K562 (cell line): ENCODE measurements at regions not wholly inside any gene's neighbourhood (a gene's known extent, or its start where the extent isn't known, plus 50 kb on each side); places are given as distances from the start of the nearest gene placed in this dataset.
A peak's percentile ranks its signal among the peaks of the same experiment; 100 is the strongest.

Experiments used
- ADNP ChIP-seq: fragments of 200-800 bp; sonication (Bioruptor generic); IDR thresholded peaks from 2 replicates; pipeline ENCODE4 v1.6.1; 2016; ENCODE audit warnings: missing genetic modification characterization, missing compliant biosample characterization
- BRD4 ChIP-seq: fragments of 200-600 bp; sonication (generic); IDR thresholded peaks from 2 replicates; pipeline ENCODE4 v1.6.1; 2017; ENCODE audit warnings: inconsistent platforms
- ELK1 ChIP-seq: sonication (generic); formaldehyde crosslinking; IDR thresholded peaks from 2 replicates; pipeline ENCODE4 v1.8.1; 2022; ENCODE audit warnings: missing genetic modification reagents
- FOXM1 ChIP-seq, 2 experiments: fragments of 450-650 bp in 1 of 2; sonication (generic) in 1 of 2; formaldehyde crosslinking in 1 of 2; IDR thresholded peaks; 2 replicates each; pipeline versions ENCODE4 v1.6.1 to v1.9.0; 2017 to 2022; ENCODE audit warnings: low read depth in 2 of 2, mild to moderate bottlenecking in 2 of 2, missing genetic modification reagents in 1 of 2, moderate library complexity in 1 of 2
- IRF2 ChIP-seq: sonication (generic); formaldehyde crosslinking; IDR thresholded peaks from 2 replicates; pipeline ENCODE4 v1.8.1; 2022; ENCODE audit warnings: mild to moderate bottlenecking, missing genetic modification reagents
- MNT ChIP-seq, 2 experiments: fragments of 450-650 bp; conservative IDR thresholded peaks; 2 replicates each; pipeline ENCODE4 v1.6.1; 2017; ENCODE audit warnings: mild to moderate bottlenecking in 2 of 2, moderate library complexity in 2 of 2
- PRMT5 ChIP-seq: sonication (generic); formaldehyde crosslinking; IDR thresholded peaks from 2 replicates; pipeline ENCODE4 v1.5.0; 2020; ENCODE audit warnings: missing genetic modification reagents
- ZBED1 ChIP-seq: IDR thresholded peaks from 2 replicates; pipeline ENCODE4 v1.6.1; 2014
- ZBTB11 ChIP-seq, 3 experiments: fragments of 200-800 bp in 1 of 3; fragments of 250-450 bp in 1 of 3; fragments of 450-650 bp in 1 of 3; sonication (Bioruptor Pico) in 1 of 3; sonication (Bioruptor generic) in 1 of 3; formaldehyde crosslinking in 1 of 3; IDR thresholded peaks; 2 replicates each; pipeline versions ENCODE4 v1.6.1 to v1.8.0; 2016 to 2022; ENCODE audit warnings: mild to moderate bottlenecking in 2 of 3, missing genetic modification characterization in 2 of 3, missing compliant biosample characterization in 1 of 3, moderate library complexity in 1 of 3
- ZKSCAN3 ChIP-seq: fragments of 250-450 bp; sonication (Bioruptor Pico); IDR thresholded peaks from 2 replicates; pipeline ENCODE4 v1.4.0; 2020
- ZNF184 ChIP-seq: sonication (generic); formaldehyde crosslinking; IDR thresholded peaks from 2 replicates; pipeline ENCODE4 v1.5.0; 2020; ENCODE audit warnings: missing genetic modification reagents
- ZNF316 ChIP-seq: fragments of 450-650 bp; IDR thresholded peaks from 2 replicates; pipeline ENCODE4 v1.6.1; 2016
- TF ChIP-seq, protein P1 (sequence below): fragments of 450-650 bp; IDR thresholded peaks from 2 replicates; pipeline ENCODE4 v1.7.1; 2018; ENCODE audit warnings: mild to moderate bottlenecking, low read depth; ENCODE audit not compliant: partially characterized antibody
- TF ChIP-seq, protein P2 (sequence below): fragments of 450-650 bp; conservative IDR thresholded peaks from 2 replicates; pipeline ENCODE4 v1.6.1; 2016; ENCODE audit warnings: missing genetic modification characterization, low read depth, mild to moderate bottlenecking, control low read depth, missing compliant biosample characterization

- TF ChIP-seq, protein P1, sequence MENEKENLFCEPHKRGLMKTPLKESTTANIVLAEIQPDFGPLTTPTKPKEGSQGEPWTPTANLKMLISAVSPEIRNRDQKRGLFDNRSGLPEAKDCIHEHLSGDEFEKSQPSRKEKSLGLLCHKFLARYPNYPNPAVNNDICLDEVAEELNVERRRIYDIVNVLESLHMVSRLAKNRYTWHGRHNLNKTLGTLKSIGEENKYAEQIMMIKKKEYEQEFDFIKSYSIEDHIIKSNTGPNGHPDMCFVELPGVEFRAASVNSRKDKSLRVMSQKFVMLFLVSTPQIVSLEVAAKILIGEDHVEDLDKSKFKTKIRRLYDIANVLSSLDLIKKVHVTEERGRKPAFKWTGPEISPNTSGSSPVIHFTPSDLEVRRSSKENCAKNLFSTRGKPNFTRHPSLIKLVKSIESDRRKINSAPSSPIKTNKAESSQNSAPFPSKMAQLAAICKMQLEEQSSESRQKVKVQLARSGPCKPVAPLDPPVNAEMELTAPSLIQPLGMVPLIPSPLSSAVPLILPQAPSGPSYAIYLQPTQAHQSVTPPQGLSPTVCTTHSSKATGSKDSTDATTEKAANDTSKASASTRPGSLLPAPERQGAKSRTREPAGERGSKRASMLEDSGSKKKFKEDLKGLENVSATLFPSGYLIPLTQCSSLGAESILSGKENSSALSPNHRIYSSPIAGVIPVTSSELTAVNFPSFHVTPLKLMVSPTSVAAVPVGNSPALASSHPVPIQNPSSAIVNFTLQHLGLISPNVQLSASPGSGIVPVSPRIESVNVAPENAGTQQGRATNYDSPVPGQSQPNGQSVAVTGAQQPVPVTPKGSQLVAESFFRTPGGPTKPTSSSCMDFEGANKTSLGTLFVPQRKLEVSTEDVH: no peak
- TF ChIP-seq IRF2 (CRISPR knock-in tag) (0 out of 2 replicates have a peak, but pooled peaks have one; percentile 56), ZKSCAN3 (no peak), ZBED1 (no peak), MNT (conservative IDR thresholded peaks at IDR 0.05) (no peak), FOXM1 (IDR thresholded peaks at IDR 0.05; ENCODE audit: low read depth) (no peak), FOXM1 (CRISPR knock-in tag; IDR thresholded peaks at IDR 0.05; ENCODE audit: low read depth) (no peak), ZBTB11 (CRISPR knock-in tag; IDR thresholded peaks at IDR 0.05) (no peak), PRMT5 (peak; percentile 60; the same call in 1 of the 2 replicates), BRD4 (no peak), ELK1 (CRISPR knock-in tag) (0 out of 2 replicates have a peak, but pooled peaks have one; percentile 37), ZNF316 (no peak), ADNP (no peak), ZNF184 (CRISPR knock-in tag) (peak; percentile 20; the same call in 1 of the 2 replicates)
- TF ChIP-seq, protein P2, sequence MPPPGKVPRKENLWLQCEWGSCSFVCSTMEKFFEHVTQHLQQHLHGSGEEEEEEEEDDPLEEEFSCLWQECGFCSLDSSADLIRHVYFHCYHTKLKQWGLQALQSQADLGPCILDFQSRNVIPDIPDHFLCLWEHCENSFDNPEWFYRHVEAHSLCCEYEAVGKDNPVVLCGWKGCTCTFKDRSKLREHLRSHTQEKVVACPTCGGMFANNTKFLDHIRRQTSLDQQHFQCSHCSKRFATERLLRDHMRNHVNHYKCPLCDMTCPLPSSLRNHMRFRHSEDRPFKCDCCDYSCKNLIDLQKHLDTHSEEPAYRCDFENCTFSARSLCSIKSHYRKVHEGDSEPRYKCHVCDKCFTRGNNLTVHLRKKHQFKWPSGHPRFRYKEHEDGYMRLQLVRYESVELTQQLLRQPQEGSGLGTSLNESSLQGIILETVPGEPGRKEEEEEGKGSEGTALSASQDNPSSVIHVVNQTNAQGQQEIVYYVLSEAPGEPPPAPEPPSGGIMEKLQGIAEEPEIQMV (tag): no peak
Measured at GRCh38 chr22:22098457-22099193, 116.0 kb upstream of the TOP3B start (continued).
